T-helper 9 cell (primary cell): ENCODE measurements at regions not wholly inside any gene's neighbourhood (a gene's known extent, or its start where the extent isn't known, plus 50 kb on each side); places are given as distances from the start of the nearest gene placed in this dataset.

ENCODE experiments used
- DNase-seq: peaks from one replicate; pipeline ENCODE4 v3.0.0-alpha.2; 2020

GRCh38 chr5:107325866-107326265, 344.9 kb downstream of the EFNA5 start:
- no peak for DNase-seq

GRCh38 chr5:107324809-107325208, 345.9 kb downstream of the EFNA5 start:
- no peak for DNase-seq

- no peak for DNase-seq
These were observed 346.7 kb downstream of the EFNA5 start for GRCh38 chr5:107324071-107324470.

GRCh38 chr5:107323536-107323935, 347.2 kb downstream of the EFNA5 start:
- DNase-seq: no peak

GRCh38 chr5:107322936-107323335, 347.8 kb downstream of the EFNA5 start:
- no peak for DNase-seq

- DNase-seq: no peak
These were observed 348.8 kb downstream of the EFNA5 start for GRCh38 chr5:107321906-107322305.

GRCh38 chr5:107320846-107321245, 349.9 kb downstream of the EFNA5 start:
- DNase-seq: no peak

- DNase-seq: no peak
These were observed 350.4 kb downstream of the EFNA5 start for GRCh38 chr5:107320376-107320775.

- no peak for DNase-seq
These were observed 350.8 kb downstream of the EFNA5 start for GRCh38 chr5:107319901-107320300.

- DNase-seq: no peak
These were observed 356.4 kb downstream of the EFNA5 start for GRCh38 chr5:107314330-107314729.

GRCh38 chr5:107313921-107314320, 356.8 kb downstream of the EFNA5 start:
- DNase-seq: no peak

- no peak for DNase-seq
These were observed 357.6 kb downstream of the EFNA5 start for GRCh38 chr5:107313098-107313497.

- DNase-seq: no peak
These were observed 360.6 kb downstream of the EFNA5 start for GRCh38 chr5:107310181-107310580.

GRCh38 chr5:107306594-107306993, 364.1 kb downstream of the EFNA5 start:
- DNase-seq: no peak

- DNase-seq: no peak
These were observed 364.7 kb downstream of the EFNA5 start for GRCh38 chr5:107306002-107306401.

GRCh38 chr5:107304684-107305083, 366.1 kb downstream of the EFNA5 start:
- DNase-seq: no peak

GRCh38 chr5:107303171-107303968, 367.4 kb downstream of the EFNA5 start:
- DNase-seq: no peak

GRCh38 chr5:107302441-107302840, 368.3 kb downstream of the EFNA5 start:
- DNase-seq: no peak

- DNase-seq: no peak
These were observed 368.7 kb downstream of the EFNA5 start for GRCh38 chr5:107301999-107302398.

- DNase-seq: no peak
These were observed 369.9 kb downstream of the EFNA5 start for GRCh38 chr5:107300721-107301327.

- DNase-seq: no peak
These were observed 374.2 kb downstream of the EFNA5 start for GRCh38 chr5:107296572-107296971.

- no peak for DNase-seq
These were observed 374.8 kb downstream of the EFNA5 start for GRCh38 chr5:107295914-107296313.

- no peak for DNase-seq
These were observed 376.1 kb downstream of the EFNA5 start for GRCh38 chr5:107294669-107295068.

GRCh38 chr5:107294211-107294550, 376.6 kb downstream of the EFNA5 start:
- DNase-seq: no peak
